ENCODE measurements at regions not wholly inside any gene's neighbourhood (a gene's known extent, or its start where the extent isn't known, plus 50 kb on each side); places are given as distances from the start of the nearest gene placed in this dataset.

DNA sequence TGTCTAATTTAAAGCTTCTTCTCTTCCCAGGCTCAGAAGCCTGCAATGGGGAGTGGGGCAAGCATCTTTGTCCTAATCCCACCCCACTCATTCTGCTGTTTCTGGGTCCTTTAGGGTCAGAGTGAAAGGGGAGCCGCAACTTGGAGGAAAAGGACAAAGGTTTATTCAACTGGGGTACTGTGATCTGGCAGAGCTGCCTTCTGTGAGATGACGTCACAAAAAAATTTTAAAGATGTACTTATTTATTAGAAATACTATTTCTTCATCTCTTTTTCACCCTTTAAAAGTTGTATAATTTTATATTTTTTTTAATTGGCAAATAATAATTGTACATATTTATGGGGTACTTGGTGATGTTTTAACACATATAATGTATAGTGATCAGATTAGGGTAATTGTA is 302.6 kb downstream of the TDRD3 start:
- Histone ChIP-seq H3K4me3 (ENCODE audit: low read depth, low read length) (no peak overlapping the region), H3K27ac (ENCODE audit: low read depth, low read length) (no peak overlapping the region), H3K27me3 (ENCODE audit: insufficient read depth, low read length) (peaks cover under 1% of the 10 kb centered on the region; the same call in 1 of the 2 replicates), H3K4me1 (ENCODE audit: control insufficient read depth, insufficient read depth, low read length, unreplicated experiment) (no peaks in the 10 kb centered on the region), H2AFZ (ENCODE audit: low read length, unreplicated experiment) (no peak overlapping the region), H3K36me3 (ENCODE audit: insufficient read depth, low read length) (no peaks in the 10 kb centered on the region), H3K79me2 (ENCODE audit: control insufficient read depth, insufficient read depth, low read length, unreplicated experiment) (no peaks in the 10 kb centered on the region)

GRCh38 chr13:60696602-60697001 is 299.6 kb downstream of the TDRD3 start:
- no peaks in the 10 kb centered on the region for H3K4me1 ChIP-seq (ENCODE audit: control insufficient read depth, insufficient read depth, low read length, unreplicated experiment)
- H3K36me3 ChIP-seq (ENCODE audit: insufficient read depth, low read length): no peaks in the 10 kb centered on the region
- no peak overlapping the region for H2AFZ ChIP-seq (ENCODE audit: low read length, unreplicated experiment)
- no peak overlapping the region for H3K4me3 ChIP-seq (ENCODE audit: low read depth, low read length)
- peaks cover 14% of the 10 kb centered on the region for H3K27me3 ChIP-seq (ENCODE audit: insufficient read depth, low read length)
- H3K27ac ChIP-seq (ENCODE audit: low read depth, low read length): no peak overlapping the region
- H3K79me2 ChIP-seq (ENCODE audit: control insufficient read depth, insufficient read depth, low read length, unreplicated experiment): no peaks in the 10 kb centered on the region

DNA sequence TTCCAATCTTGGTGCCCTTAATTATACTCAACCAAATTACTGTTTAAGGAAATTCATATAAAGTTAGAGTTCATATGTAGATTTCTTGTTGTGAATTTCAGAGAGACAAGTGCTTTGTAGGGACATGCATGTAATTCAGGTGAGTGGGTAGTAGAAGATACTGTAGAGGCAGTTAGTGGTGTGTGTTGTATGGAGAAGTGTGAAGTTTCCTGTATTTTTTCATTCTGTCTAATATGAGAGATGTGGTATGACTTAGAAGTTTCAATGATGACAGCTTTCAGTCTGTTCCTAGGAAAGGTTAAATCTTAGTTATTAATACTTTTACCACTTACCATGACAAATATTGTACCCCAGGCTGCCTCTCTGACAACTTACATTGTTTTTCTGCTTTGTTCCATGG is 294.2 kb downstream of the TDRD3 start:
- H3K27me3 ChIP-seq (ENCODE audit: insufficient read depth, low read length): peaks cover 33% of the 10 kb centered on the region
- H2AFZ ChIP-seq (ENCODE audit: low read length, unreplicated experiment): no peak overlapping the region
- no peak overlapping the region for H3K27ac ChIP-seq (ENCODE audit: low read depth, low read length)
- H3K4me1 ChIP-seq (ENCODE audit: control insufficient read depth, insufficient read depth, low read length, unreplicated experiment): no peaks in the 10 kb centered on the region
- H3K36me3 ChIP-seq (ENCODE audit: insufficient read depth, low read length): no peaks in the 10 kb centered on the region
- H3K4me3 ChIP-seq (ENCODE audit: low read depth, low read length): no peak overlapping the region
- no peaks in the 10 kb centered on the region for H3K79me2 ChIP-seq (ENCODE audit: control insufficient read depth, insufficient read depth, low read length, unreplicated experiment)

GRCh38 chr13:60690604-60691003 is 293.6 kb downstream of the TDRD3 start:
- no peaks in the 10 kb centered on the region for H3K4me1 ChIP-seq (ENCODE audit: control insufficient read depth, insufficient read depth, low read length, unreplicated experiment)
- no peak overlapping the region for H2AFZ ChIP-seq (ENCODE audit: low read length, unreplicated experiment)
- H3K4me3 ChIP-seq (ENCODE audit: low read depth, low read length): no peak overlapping the region
- no peak overlapping the region for H3K27ac ChIP-seq (ENCODE audit: low read depth, low read length)
- no peaks in the 10 kb centered on the region for H3K36me3 ChIP-seq (ENCODE audit: insufficient read depth, low read length)
- H3K79me2 ChIP-seq (ENCODE audit: control insufficient read depth, insufficient read depth, low read length, unreplicated experiment): no peaks in the 10 kb centered on the region
- peaks cover 33% of the 10 kb centered on the region for H3K27me3 ChIP-seq (ENCODE audit: insufficient read depth, low read length)

DNA sequence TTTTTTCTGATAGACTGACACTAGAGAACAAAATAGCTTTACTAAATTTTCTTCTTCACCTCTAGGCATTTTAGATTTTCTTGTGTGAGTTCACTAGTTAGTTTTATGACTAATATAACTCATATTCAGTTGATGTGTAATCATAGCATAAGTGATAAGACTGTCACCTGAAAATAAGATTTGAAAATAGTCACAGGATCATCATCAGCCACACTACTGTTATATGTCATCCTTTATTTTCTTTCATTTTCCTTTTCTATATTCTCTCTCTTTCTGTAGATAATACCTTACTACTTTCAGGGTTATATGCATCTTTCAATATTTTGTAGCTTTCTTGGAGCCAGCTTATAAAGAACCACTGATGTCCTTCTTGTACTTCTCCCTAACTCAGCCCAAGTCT is 292.6 kb downstream of the TDRD3 start:
- Histone ChIP-seq H3K27ac (ENCODE audit: low read depth, low read length) (no peak overlapping the region), H3K79me2 (ENCODE audit: control insufficient read depth, insufficient read depth, low read length, unreplicated experiment) (no peaks in the 10 kb centered on the region), H3K27me3 (ENCODE audit: insufficient read depth, low read length) (peaks cover 32% of the 10 kb centered on the region), H3K4me3 (ENCODE audit: low read depth, low read length) (no peak overlapping the region), H3K36me3 (ENCODE audit: insufficient read depth, low read length) (no peaks in the 10 kb centered on the region), H2AFZ (ENCODE audit: low read length, unreplicated experiment) (no peak overlapping the region), H3K4me1 (ENCODE audit: control insufficient read depth, insufficient read depth, low read length, unreplicated experiment) (no peaks in the 10 kb centered on the region)

DNA sequence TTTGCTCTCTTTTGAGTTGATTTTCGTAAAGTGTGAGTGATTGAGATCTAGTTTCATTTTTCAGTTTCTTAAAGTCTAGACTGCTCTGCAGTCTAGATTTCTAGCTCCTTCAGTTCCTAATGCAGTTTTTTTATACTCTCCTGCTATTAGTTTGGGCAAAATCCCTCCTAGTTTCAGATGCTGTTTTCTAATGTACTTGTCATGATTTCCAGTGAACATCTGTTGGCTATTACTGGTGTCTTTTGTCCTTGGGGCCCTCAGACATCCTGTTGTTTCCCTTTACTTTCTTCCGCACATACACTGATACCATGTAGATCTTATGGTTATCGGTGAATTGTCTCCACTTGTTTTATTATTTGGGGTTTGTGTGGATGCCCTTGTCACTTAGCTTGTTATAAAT is 292.1 kb downstream of the TDRD3 start:
- Histone ChIP-seq H3K27me3 (ENCODE audit: insufficient read depth, low read length) (peaks cover 29% of the 10 kb centered on the region), H3K79me2 (ENCODE audit: control insufficient read depth, insufficient read depth, low read length, unreplicated experiment) (no peaks in the 10 kb centered on the region), H3K27ac (ENCODE audit: low read depth, low read length) (no peak overlapping the region), H3K4me1 (ENCODE audit: control insufficient read depth, insufficient read depth, low read length, unreplicated experiment) (no peaks in the 10 kb centered on the region), H3K4me3 (ENCODE audit: low read depth, low read length) (no peak overlapping the region), H2AFZ (ENCODE audit: low read length, unreplicated experiment) (no peak overlapping the region), H3K36me3 (ENCODE audit: insufficient read depth, low read length) (no peaks in the 10 kb centered on the region)

DNA sequence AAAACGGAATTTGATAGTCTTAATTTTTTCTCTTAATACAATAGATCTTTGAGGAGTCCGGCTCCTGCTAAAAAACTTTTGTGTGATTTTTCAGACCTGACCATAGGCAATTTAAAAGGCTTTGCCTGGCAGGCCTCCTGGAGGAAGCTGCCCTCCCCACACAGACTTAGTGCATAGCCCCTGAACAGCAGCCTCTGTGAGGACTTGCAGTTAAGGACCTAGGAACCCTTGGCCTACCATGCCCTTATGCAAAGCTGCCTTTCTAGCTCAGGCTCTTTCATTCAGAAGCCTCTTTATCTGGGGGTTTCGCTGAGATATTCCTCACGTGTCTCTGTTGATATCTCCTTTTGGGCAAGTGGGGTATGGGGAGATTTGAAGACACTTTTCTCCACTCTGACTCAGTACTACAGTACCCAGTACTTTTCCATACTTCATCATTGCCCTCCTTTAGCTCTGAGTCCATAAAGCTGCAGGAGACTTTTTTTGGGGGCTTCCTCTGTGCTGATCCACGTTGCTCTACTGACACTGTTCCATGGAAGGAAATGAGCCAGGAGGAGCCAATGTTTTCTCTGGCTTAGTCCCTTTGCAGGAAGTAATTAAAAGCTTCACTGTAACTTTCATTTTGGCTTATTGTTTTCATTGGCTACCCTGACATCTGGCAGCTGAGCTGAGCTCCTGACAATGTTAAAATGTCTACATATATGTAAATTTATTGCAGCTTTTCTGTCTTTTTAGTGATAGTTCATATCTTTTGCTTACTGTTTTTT is 283.1 kb downstream of the TDRD3 start:
- H3K79me2 ChIP-seq (ENCODE audit: control insufficient read depth, insufficient read depth, low read length, unreplicated experiment): no peaks in the 10 kb centered on the region
- H3K27me3 ChIP-seq (ENCODE audit: insufficient read depth, low read length): no peaks in the 10 kb centered on the region; the same call in 1 of the 2 replicates
- H2AFZ ChIP-seq (ENCODE audit: low read length, unreplicated experiment): no peak overlapping the region
- no peaks in the 10 kb centered on the region for H3K36me3 ChIP-seq (ENCODE audit: insufficient read depth, low read length)
- H3K4me3 ChIP-seq (ENCODE audit: low read depth, low read length): no peak overlapping the region
- no peak overlapping the region for H3K27ac ChIP-seq (ENCODE audit: low read depth, low read length)
- no peaks in the 10 kb centered on the region for H3K4me1 ChIP-seq (ENCODE audit: control insufficient read depth, insufficient read depth, low read length, unreplicated experiment)

- Histone ChIP-seq H3K4me3 (ENCODE audit: low read depth, low read length) (no peak overlapping the region), H2AFZ (ENCODE audit: low read length, unreplicated experiment) (no peak overlapping the region), H3K36me3 (ENCODE audit: insufficient read depth, low read length) (no peaks in the 10 kb centered on the region), H3K27me3 (ENCODE audit: insufficient read depth, low read length) (no peaks in the 10 kb centered on the region; the same call in 1 of the 2 replicates), H3K4me1 (ENCODE audit: control insufficient read depth, insufficient read depth, low read length, unreplicated experiment) (no peaks in the 10 kb centered on the region), H3K79me2 (ENCODE audit: control insufficient read depth, insufficient read depth, low read length, unreplicated experiment) (no peaks in the 10 kb centered on the region), H3K27ac (ENCODE audit: low read depth, low read length) (no peak overlapping the region)
These were observed 282.1 kb downstream of the TDRD3 start for GRCh38 chr13:60679131-60679530.

DNA sequence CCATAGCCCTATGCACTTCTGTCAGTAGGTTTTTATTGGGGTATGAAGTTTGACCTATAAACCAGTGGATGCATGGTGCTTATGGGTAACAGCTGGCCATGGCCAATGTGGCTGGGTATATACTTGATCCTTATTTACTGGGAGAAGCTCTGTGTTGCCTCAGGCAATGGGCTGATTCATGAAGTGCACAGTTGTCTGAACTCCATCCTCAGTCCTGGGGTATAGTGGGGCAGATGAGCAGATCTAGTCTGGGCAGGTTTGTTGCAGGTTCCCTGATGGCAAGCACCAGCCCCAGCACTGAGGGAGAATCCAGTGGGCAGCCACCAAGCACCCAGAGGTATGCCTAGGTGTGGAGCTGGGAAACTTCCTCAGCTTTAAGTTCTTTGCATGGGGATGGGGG is 274.4 kb downstream of the TDRD3 start:
- Histone ChIP-seq H3K79me2 (ENCODE audit: control insufficient read depth, insufficient read depth, low read length, unreplicated experiment) (no peaks in the 10 kb centered on the region), H3K36me3 (ENCODE audit: insufficient read depth, low read length) (no peaks in the 10 kb centered on the region), H2AFZ (ENCODE audit: low read length, unreplicated experiment) (no peak overlapping the region), H3K4me1 (ENCODE audit: control insufficient read depth, insufficient read depth, low read length, unreplicated experiment) (no peaks in the 10 kb centered on the region), H3K4me3 (ENCODE audit: low read depth, low read length) (no peak overlapping the region), H3K27me3 (ENCODE audit: insufficient read depth, low read length) (no peaks in the 10 kb centered on the region; the same call in 1 of the 2 replicates), H3K27ac (ENCODE audit: low read depth, low read length) (no peak overlapping the region)

GRCh38 chr13:60663788-60664187 is 266.8 kb downstream of the TDRD3 start:
- H2AFZ ChIP-seq (ENCODE audit: low read length, unreplicated experiment): no peak overlapping the region

DNA sequence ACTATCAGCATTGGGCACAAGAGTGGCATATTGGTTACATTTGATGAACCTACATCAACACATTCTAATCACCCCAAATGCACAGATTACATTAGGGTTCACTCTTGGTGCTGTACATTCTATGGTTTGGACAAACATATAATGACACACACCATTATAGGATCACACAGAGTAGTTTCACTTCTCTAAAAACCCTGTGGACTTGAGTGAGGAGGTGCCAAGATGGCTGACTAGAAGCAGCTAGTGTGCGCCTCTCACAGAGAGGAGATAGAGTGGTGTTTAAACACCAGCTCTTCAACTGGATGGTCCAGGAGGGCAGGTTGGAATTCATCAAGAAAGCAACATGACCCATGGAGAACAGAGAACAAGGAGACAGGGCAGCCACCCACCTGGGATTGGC is 265.6 kb downstream of the TDRD3 start:
- no peaks in the 10 kb centered on the region for H3K79me2 ChIP-seq (ENCODE audit: control insufficient read depth, insufficient read depth, low read length, unreplicated experiment)
- no peaks in the 10 kb centered on the region for H3K4me1 ChIP-seq (ENCODE audit: control insufficient read depth, insufficient read depth, low read length, unreplicated experiment)
- no peak overlapping the region for H3K4me3 ChIP-seq (ENCODE audit: low read depth, low read length)
- no peak overlapping the region for H3K27ac ChIP-seq (ENCODE audit: low read depth, low read length)
- H3K36me3 ChIP-seq (ENCODE audit: insufficient read depth, low read length): no peaks in the 10 kb centered on the region
- no peak overlapping the region for H2AFZ ChIP-seq (ENCODE audit: low read length, unreplicated experiment)
- no peaks in the 10 kb centered on the region for H3K27me3 ChIP-seq (ENCODE audit: insufficient read depth, low read length)

More at GRCh38 chr13:60663788-60664187, 266.8 kb downstream of the TDRD3 start:
- H3K4me3 ChIP-seq (ENCODE audit: low read depth, low read length): no peak overlapping the region
- no peaks in the 10 kb centered on the region for H3K36me3 ChIP-seq (ENCODE audit: insufficient read depth, low read length)
- H3K27ac ChIP-seq (ENCODE audit: low read depth, low read length): no peak overlapping the region
- no peaks in the 10 kb centered on the region for H3K4me1 ChIP-seq (ENCODE audit: control insufficient read depth, insufficient read depth, low read length, unreplicated experiment)
- no peaks in the 10 kb centered on the region for H3K79me2 ChIP-seq (ENCODE audit: control insufficient read depth, insufficient read depth, low read length, unreplicated experiment)
- no peaks in the 10 kb centered on the region for H3K27me3 ChIP-seq (ENCODE audit: insufficient read depth, low read length)
